GM19397 (cell line): ENCODE measurements at regions not wholly inside any gene's neighbourhood (a gene's known extent, or its start where the extent isn't known, plus 50 kb on each side); places are given as distances from the start of the nearest gene placed in this dataset.
"Not testable (repeated sequence)": the region's sequence is repeated elsewhere in the genome, so short reads cannot be mapped to it uniquely, and the experiment has no call there.

ENCODE experiments used
- ATAC-seq: cut with Tn5 transposase; IDR thresholded peaks from one replicate; pipeline ENCODE4 v1.9.1; 2021; ENCODE audit warnings: mild to moderate bottlenecking, moderate library complexity; ENCODE audit not compliant: unreplicated experiment

DNA sequence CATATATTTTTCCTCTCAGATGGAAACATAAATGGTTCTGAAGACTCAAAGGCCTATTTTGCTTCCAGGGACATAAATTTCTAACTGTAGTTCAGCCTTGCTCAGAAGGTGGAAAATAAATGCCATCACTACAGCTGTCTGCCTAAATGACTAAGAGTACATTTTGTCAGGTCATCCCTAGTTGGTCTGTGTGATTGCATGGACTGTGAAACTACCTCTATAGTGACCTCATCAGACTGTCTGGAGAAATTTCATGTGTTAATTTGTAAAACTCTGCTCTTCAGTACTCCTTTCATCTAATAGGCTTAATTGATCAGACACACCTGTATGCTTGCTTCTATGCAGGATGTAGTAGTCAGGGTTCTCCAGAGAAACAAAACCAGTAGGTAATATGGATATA lies 886.9 kb downstream of the AMY1C start:
- ATAC-seq, result peak; percentile 78

DNA sequence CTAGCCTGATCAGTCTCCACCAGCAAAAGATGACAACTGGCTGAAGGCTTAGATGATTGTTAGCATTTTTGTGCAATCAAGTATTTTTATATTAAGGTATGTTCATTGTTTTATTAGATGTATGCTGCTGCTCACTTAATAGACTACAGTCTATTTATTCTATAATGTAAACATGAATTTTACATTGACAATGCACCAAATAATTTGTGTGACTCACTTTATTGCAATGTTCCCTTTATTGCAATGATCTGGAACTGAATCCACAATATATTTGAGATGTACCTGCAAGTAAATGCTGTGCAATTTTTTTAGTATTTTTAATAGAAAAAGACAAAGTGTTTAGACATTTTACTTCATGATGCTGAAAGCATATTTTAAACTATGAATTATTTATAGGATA lies 896.5 kb downstream of the AMY1C start:
- no peak for ATAC-seq

DNA sequence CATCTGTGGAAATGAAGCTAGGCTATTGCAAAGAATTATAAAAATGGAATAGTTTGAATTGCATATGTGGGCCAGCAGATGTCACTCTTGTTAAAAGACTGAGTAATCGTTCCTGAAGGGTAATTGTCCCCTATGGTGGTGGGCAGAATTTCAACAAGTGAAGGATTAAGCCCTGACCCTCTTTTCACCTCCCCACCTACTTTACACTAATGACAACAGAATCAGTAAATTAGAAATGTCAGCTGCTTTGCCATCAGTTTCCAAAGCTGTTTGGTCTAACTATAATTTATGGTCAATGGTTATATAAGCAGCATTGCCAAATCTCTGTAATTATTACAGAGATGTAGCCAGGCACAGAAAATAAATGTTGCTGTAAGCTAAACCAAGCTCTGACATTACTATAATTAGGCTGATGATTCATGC lies 898.6 kb downstream of the AMY1C start:
- peak; percentile 61 for ATAC-seq

DNA sequence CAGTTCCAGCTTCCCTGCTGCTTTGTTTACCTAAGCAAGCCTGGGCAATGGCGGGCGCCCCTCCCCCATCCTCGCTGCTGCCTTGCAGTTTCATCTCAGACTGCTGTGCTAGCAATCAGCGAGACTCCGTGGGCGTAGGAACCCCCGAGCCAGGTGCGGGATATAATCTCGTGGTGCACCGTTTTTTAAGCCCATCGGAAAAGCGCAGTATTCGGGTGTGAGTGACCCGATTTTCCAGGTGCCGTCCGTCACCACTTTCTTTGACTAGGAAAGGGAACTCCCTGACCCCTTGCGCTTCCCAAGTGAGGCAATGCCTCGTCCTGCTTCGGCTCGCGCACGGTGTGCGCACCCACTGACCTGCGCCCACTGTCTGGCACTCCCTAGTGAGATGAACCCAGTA lies 914.7 kb downstream of the AMY1C start:
- not testable (repeated sequence) for ATAC-seq

DNA sequence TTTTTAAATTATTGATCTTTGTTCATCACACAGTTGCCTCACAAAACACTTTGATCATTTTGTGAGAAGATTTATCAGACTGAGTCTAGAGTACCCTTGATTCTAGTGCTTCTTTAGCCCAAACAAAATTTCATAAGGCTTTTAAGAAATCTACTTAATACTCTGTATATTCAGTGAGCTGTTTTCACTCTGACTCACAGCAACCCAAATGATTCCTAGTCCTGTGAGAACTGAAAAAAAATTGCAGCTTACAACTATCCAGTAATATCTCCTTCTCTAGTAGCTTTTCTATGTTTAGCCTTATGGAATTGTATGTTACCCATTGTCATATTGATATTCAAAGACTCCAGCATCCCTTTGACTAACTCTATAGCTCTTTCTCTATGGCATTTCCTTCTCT lies 915.6 kb downstream of the AMY1C start:
- ATAC-seq, result no peak

DNA sequence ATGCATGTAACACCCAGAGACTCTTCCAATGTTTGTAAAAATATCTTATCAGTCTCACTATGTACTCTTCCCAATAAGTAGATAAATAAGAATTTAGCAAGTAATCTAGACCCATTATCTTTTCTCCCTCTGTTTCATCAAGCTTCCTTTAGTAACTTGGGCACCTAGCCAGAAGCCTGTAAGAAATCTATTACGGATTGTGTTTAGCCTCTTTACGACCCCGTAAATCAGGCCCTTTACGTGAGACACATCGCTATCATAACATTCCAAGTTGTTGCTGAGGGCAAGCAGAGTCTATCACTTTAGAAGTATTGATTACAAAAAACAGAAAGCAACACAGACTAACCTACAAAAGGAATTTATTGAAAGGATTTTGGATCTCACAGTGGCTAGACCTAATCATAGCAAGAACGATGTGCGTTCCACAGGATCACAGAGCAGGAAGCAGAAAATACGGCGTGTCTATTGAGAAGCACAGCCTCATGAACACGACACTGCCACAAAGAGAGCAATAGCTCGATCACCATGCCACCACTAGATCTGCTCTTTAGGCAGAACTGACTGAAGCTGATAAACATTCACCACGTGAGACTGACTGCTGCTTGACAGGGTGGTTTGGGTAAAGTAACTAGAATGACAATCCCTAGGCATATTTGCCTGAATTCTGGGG lies 922.1 kb downstream of the AMY1C start:
- no peak for ATAC-seq

- ATAC-seq, result no peak
These were observed 949.7 kb downstream of the AMY1C start for GRCh38 chr1:104699433-104699832.

DNA sequence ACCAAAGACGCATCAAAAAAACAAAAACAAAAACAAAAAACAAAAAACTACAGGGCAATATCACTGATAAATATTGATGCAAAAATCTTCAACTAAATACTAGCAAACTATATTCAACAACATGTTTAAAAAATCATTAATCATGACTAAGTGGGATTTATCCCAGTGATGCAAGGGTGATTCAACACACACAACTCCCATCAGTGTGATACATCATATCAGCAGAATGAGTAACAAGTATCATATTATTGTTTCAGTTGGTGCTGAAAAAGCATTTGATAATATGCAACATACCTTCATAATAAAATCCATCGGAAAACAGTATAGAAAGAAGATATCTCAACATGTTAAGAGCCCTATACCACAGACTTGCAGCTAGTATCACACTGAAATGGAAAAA lies 953.0 kb downstream of the AMY1C start:
- no peak for ATAC-seq

GRCh38 chr1:104706631-104707147 lies 957.0 kb downstream of the AMY1C start:
- no peak for ATAC-seq

DNA sequence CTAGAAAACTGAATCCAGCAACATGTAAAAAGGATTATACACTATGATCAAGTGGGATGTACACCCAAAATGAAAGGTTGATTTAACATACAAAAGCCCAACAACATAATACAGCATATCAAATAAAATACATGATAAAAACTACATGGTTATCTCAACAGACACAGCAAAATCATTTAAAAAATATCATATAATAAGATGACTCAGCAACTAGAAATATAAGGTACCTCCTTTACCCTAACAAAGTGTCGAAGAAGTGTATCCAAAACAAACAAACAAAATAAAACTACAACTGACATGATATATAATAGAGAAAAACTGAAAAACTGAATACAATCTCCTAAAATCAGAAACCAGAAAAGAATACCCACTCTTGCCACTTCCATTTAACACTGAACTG lies 969.1 kb downstream of the AMY1C start:
- ATAC-seq, result no peak

DNA sequence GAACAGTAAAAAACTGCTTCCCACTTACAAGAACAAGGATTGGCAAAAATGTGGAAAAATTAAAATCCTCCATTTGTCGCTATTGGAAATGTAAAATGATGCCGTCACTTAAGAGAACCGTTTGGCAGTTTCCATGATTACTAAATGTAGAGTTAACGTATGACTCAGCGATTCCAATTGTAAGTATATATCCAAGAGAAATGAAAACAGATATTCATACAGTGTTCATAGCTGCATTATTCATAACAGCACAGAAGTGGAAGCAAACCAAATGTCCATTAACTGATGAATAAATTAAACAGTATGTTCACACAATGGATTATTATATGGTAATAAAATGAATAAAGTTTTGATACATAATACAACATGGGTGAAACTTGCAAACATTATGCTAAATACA lies 971.0 kb downstream of the AMY1C start:
- no peak for ATAC-seq

- ATAC-seq, result no peak
These were observed 977.2 kb downstream of the AMY1C start for GRCh38 chr1:104726917-104727316.

GRCh38 chr1:104733866-104734265 lies 984.2 kb downstream of the AMY1C start:
- ATAC-seq, result no peak

- ATAC-seq, result peak; percentile 37
These were observed 996.2 kb downstream of the AMY1C start for GRCh38 chr1:104745875-104746274.

DNA sequence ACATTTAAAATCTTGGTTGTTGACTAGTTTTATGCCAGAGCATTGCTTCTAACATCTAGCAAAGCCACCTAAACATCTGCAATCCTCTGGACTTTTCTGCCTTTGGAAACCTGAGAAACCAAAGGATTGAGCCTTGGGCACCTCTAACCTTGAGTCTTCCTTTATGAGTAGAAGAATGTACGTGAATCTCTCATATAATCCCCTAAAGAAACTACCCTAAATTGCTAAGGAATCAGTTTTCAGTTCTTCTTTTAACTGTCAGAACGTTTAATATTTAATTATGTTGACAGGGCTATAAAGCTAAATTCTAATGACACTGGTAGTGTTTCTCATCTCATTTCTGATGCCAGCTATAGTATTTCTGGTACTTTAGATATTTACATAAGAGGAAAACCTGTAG lies 997.3 kb downstream of the AMY1C start:
- peak; percentile 45 for ATAC-seq

DNA sequence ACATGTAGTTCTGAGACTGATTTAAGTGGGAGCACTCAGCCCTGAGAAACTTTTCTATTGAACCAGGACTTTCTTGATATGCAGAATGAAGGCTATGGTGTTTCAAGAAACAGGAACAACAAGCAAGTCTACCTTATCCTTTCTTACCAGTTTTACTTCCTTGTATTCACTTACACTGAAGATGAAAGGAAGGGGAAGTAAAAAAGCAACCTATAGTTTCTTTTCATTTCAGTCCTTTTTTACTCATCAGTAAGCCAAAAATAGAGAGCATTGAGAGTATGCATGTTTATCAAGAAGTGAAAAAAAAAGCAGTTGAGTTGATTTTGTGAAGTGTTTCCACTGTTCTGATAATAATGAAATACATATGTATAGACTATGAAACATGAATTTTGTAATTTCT lies 1010.3 kb downstream of the AMY1C start:
- peak; percentile 90 for ATAC-seq

DNA sequence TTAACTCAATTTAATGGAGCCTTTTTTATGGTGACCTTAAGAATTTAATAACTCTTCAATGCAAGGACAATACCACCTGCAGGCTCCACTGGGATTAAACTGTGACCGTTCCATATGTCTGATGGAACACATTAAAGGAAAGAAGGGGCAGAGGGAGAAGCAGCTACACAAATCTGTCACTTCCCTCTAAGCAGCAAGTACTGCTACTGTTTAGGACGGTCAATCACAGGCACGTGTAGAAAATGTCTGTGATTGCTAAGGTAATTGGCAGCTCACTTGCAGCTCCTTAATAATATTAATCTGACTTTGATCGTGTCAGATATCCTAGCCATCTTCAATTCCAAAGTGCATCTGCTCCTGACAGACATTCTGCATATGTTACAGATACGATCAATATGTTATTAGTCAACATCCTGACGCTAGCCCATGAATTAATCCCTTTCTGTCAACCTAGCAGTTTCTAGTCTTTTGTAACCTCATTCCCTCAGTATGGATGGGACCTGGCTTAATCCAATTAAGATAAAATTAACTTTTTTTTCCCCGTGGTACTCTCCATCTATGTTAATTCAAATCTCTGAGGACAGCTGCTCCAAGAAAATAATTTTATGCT lies 1012.4 kb downstream of the AMY1C start:
- ATAC-seq, result no peak

- peak; percentile 78 for ATAC-seq
These were observed 1015.4 kb downstream of the AMY1C start for GRCh38 chr1:104765085-104765484.

DNA sequence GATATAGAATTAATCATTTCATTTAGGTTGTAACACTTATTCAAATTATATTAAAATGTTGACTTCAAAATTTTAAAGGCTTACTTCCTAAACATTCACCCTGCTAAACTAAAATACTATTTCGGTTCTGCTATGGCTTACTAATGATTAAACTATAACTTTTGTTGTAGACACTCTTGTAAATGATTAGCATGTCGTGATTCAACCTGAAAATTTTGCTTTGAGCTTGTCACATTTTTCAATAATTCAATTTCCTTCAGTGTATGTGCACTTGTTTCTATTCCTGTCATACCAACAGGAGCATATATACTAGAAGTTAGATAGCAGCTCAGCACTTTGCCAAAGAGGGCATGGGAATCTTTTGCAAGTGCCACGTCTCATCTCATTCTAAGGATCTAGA lies 1018.8 kb downstream of the AMY1C start:
- ATAC-seq, result peak; percentile 73

GRCh38 chr1:104780470-104781078 lies 1030.9 kb downstream of the AMY1C start:
- no peak for ATAC-seq

DNA sequence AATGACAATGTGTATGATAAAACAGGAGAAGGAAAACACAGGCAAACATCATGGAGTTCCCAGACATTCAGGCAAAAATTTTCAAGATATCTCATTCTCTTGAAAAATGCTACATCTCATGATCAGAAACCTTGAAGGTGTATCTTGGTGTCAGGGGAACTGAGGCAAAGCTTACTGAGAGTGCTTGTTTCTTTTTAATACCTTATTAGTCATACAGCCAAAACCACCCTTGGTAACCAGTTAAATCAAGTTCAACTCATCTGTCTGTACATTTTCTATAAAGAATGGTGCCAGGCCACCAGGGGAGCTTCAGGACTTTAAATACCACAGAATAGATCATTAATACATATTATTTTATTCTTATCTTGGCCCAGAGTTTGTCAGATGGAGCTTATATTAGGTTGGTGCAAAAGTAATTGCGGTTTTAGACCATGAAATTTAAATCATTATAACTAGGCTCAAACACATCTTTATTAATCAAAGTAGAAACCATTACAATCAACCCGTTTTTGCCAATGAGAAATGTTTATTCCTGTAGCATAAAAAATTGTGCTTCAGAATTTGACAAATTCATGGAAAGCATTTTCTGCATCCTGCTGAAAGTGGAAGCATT lies 1036.0 kb downstream of the AMY1C start:
- no peak for ATAC-seq
